ENCODE measurements at regions not wholly inside any gene's neighbourhood (a gene's known extent, or its start where the extent isn't known, plus 50 kb on each side); places are given as distances from the start of the nearest gene placed in this dataset.

GRCh38 chr1:29836651-29837646 is 600.6 kb downstream of the PTPRU start:
- no peak for FAIRE-seq
- no peak for DNase-seq (ENCODE audit: low spot score)
- intact Hi-C loops (cut with micrococcal nuclease; ENCODE audit: unreplicated experiment) = no loop called here
- Histone ChIP-seq H3K9ac (ENCODE audit: insufficient read depth, low read depth, low read length) (no peak overlapping the region), H2AFZ (ENCODE audit: low read length) (no peak overlapping the region), H3K79me2 (ENCODE audit: insufficient read depth, low read length) (no peaks in the 10 kb centered on the region), H3K4me2 (ENCODE audit: low read depth, low read length) (no peak overlapping the region), H3K27ac (ENCODE audit: extremely low read length, insufficient read depth, low read length) (no peak overlapping the region), H3K4me3 (replicated peaks in 1 of 3; ENCODE audit: insufficient read depth in 1 of 3, low read depth in 2 of 3, low read length in 3 of 3) (no peak overlapping the region), H3K36me3 (replicated peaks in 1 of 2; ENCODE audit: control insufficient read depth in 1 of 2, insufficient read depth in 2 of 2, low read length in 2 of 2) (no peaks in the 10 kb centered on the region), H4K20me1 (ENCODE audit: insufficient read depth, low read length) (no peaks in the 10 kb centered on the region), H3K27me3 (ENCODE audit: control insufficient read depth in 1 of 2, insufficient read depth in 2 of 2, low read length in 2 of 2) (no peaks in the 10 kb centered on the region; a peak in 1 of 5 replicates), H3K4me1 (ENCODE audit: insufficient read depth, low read length) (no peaks in the 10 kb centered on the region), H3K9me3 (ENCODE audit: low read length) (peaks cover 6% of the 10 kb centered on the region; the same call in 1 of the 2 replicates)
- in situ Hi-C loops (cut with HindIII; ENCODE audit: extremely low pct_ligation_motif_present, low pct_unique_long_range_greater_than_20kb) = no loop called here
- WGBS (ENCODE audit: low lambda C conversion rate) = under 1% methylated on average over 9 of the region's 12 CpGs
- ATAC-seq = no peak
- BruUV-seq (replicated peaks) = no TSS peak
- ChIA-PET CTCF (ENCODE audit: low intra/inter-chr PET ratio, low total read pairs) (no interaction called here), POLR2A (no interaction called here)
- TF ChIP-seq MATR3 (CRISPR knock-in tag; IDR thresholded peaks at IDR 0.05) (no peak), CBX5 (CRISPR knock-in tag; IDR thresholded peaks at IDR 0.05; ENCODE audit: borderline replicate concordance) (no peak), ERF (CRISPR knock-in tag; IDR thresholded peaks at IDR 0.05) (no peak), ZNF747 (CRISPR knock-in tag; IDR thresholded peaks at IDR 0.05; ENCODE audit: borderline replicate concordance) (no peak), ZNF234 (CRISPR knock-in tag; conservative IDR thresholded peaks at IDR 0.05) (no peak), E2F1 (CRISPR knock-in tag; IDR thresholded peaks at IDR 0.05) (no peak), MAFF (IDR thresholded peaks at IDR 0.05; ENCODE audit: low read depth, low read length) (no peak), PAF1 (CRISPR knock-in tag; IDR thresholded peaks at IDR 0.05) (no peak), SP140L (CRISPR knock-in tag; IDR thresholded peaks at IDR 0.05; ENCODE audit: borderline replicate concordance) (no peak), SSRP1 (CRISPR knock-in tag; IDR thresholded peaks at IDR 0.05) (no peak), ZMAT5 (CRISPR knock-in tag; IDR thresholded peaks at IDR 0.05; ENCODE audit: borderline replicate concordance, low read depth) (no peak), MAX (IDR thresholded peaks at IDR 0.05) (no peak), ZNF674 (CRISPR knock-in tag; IDR thresholded peaks at IDR 0.05; ENCODE audit: low read depth) (no peak), DNMT1 (CRISPR knock-in tag; IDR thresholded peaks at IDR 0.05) (no peak), SP2 (CRISPR knock-in tag; IDR thresholded peaks at IDR 0.05) (no peak), CENPT (CRISPR knock-in tag; IDR thresholded peaks at IDR 0.05; ENCODE audit: low read depth) (no peak)
